ENCODE measurements at regions not wholly inside any gene's neighbourhood (a gene's known extent, or its start where the extent isn't known, plus 50 kb on each side); places are given as distances from the start of the nearest gene placed in this dataset.
A peak's percentile ranks its signal among the peaks of the same experiment; 100 is the strongest.

GRCh38 chr12:92431146-92431545, 271.6 kb upstream of the PLEKHG7 start (continued):
- TF ChIP-seq CTCF (IDR thresholded peaks at IDR 0.05 in 2 of 3, conservative IDR thresholded peaks at IDR 0.05 in 1 of 3; ENCODE audit: control insufficient read depth in 2 of 3, extremely low read depth in 1 of 3, insufficient read depth in 1 of 3, low read depth in 3 of 3, low read length in 3 of 3) (peak; percentile 6 to 42 (median 40); a peak in 3 of 6 replicates), SRF (IDR thresholded peaks at IDR 0.05; ENCODE audit: low read depth in 2 of 2, low read length in 2 of 2) (no peak), HCFC1 (IDR thresholded peaks at IDR 0.05; ENCODE audit: low read length) (no peak), BHLHE40 (IDR thresholded peaks at IDR 0.05; ENCODE audit: borderline replicate concordance in 1 of 2, low read depth in 2 of 2, low read length in 1 of 2) (no peak), ZBTB4 (CRISPR knock-in tag; IDR thresholded peaks at IDR 0.05) (no peak), YBX1 (IDR thresholded peaks at IDR 0.05) (no peak), ZNF687 (IDR thresholded peaks at IDR 0.05) (0 out of 2 replicates have a peak, but pooled peaks have one; percentile 34), IRF4 (IDR thresholded peaks at IDR 0.05; ENCODE audit: low read depth, low read length) (peak; percentile 46; the same call in 1 of the 2 replicates), RAD21 (IDR thresholded peaks at IDR 0.05; ENCODE audit: insufficient read depth, low read depth, low read length) (peak; percentile 61), EED (IDR thresholded peaks at IDR 0.05; ENCODE audit: low read depth) (peak; percentile 70), USF2 (IDR thresholded peaks at IDR 0.05; ENCODE audit: borderline replicate concordance, low read depth, low read length) (no peak), CUX1 (IDR thresholded peaks at IDR 0.05; ENCODE audit: insufficient replicate concordance, low read depth, low read length) (no peak), NR2F1 (conservative IDR thresholded peaks at IDR 0.05) (no peak), EGR1 (IDR thresholded peaks at IDR 0.05; ENCODE audit: borderline replicate concordance in 1 of 2, low read depth in 2 of 2, low read length in 2 of 2) (no peak)

Data from GM12878 (cell line).